Ovary (tissue), 3 donors: ENCODE measurements at regions not wholly inside any gene's neighbourhood (a gene's known extent, or its start where the extent isn't known, plus 50 kb on each side); places are given as distances from the start of the nearest gene placed in this dataset.

Experiments used
- CTCF ChIP-seq, 3 donors: fragments of 450-650 bp in 2 of 3; fragments of 200-600 bp in 1 of 3; IDR thresholded peaks; one replicate each; pipeline versions ENCODE4 v1.5.1 to v1.8.0; 2016 to 2022; ENCODE audit warnings: antibody characterized with exemption in 3 of 3, mild to moderate bottlenecking in 1 of 3
- POLR2A ChIP-seq: fragments of 450-650 bp; IDR thresholded peaks from one replicate; pipeline ENCODE4 v1.6.1; 2017; ENCODE audit warnings: antibody characterized with exemption, mild to moderate bottlenecking, moderate library complexity
- donor health status: DM: no; HTN: no; CAD: no.

DNA sequence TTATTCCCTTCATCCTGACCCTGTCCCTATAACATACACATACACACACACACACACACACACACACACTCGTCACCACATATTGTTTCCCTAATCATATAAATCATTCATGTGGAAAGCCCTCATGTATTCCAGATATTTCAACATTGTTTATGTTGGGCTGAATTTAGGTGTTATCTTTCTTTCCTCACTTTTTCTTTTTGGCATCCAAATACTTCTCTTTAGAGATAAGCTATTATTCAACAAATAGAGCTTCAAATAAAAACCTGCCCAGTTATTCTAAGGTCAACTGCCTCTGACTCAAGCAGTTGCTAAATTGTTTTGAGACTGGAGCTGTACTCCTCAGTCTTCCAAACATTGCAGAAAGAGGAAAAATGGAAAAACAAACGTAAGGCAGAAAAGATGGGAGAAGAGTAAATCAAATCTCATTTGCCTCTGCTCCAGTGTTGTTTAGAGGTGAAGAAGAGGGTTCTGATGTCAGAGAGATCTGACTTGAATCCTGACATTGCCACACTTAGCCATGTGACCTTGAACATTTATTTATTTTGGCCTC lies 215.7 kb downstream of the GAS1 start:
- TF ChIP-seq CTCF (IDR thresholded peaks at IDR 0.05) (no peak), POLR2A (no peak)
